ENCODE measurements at regions not wholly inside any gene's neighbourhood (a gene's known extent, or its start where the extent isn't known, plus 50 kb on each side); places are given as distances from the start of the nearest gene placed in this dataset.

GRCh38 chr7:22934473-22935065, 79.4 kb downstream of the HYCC1 start:
- peaks cover 8% of the 10 kb centered on the region for H3K27me3 Mint-ChIP-seq
- H3K27ac Mint-ChIP-seq = no peak overlapping the region
- no peaks in the 10 kb centered on the region for H3K4me1 Mint-ChIP-seq
- no peaks in the 10 kb centered on the region for H3K9me3 Mint-ChIP-seq
- H3K4me3 Mint-ChIP-seq = no peak overlapping the region
- H3K36me3 Mint-ChIP-seq (ENCODE audit: low read depth) = no peaks in the 10 kb centered on the region
- no peak for DNase-seq
- intact Hi-C loops (cut with micrococcal nuclease) = no loop called here

- Mint-ChIP-seq H3K36me3 (ENCODE audit: low read depth) (no peaks in the 10 kb centered on the region), H3K4me3 (no peak overlapping the region), H3K9me3 (no peaks in the 10 kb centered on the region), H3K27me3 (peaks cover 8% of the 10 kb centered on the region), H3K4me1 (no peaks in the 10 kb centered on the region), H3K27ac (no peak overlapping the region)
- intact Hi-C loops (cut with micrococcal nuclease) = no loop called here
- DNase-seq = no peak
Observed at GRCh38 chr7:22934023-22934422, 79.9 kb downstream of the HYCC1 start.

- Mint-ChIP-seq H3K9me3 (no peaks in the 10 kb centered on the region), H3K36me3 (ENCODE audit: low read depth) (no peaks in the 10 kb centered on the region), H3K27me3 (peaks cover 8% of the 10 kb centered on the region), H3K4me3 (no peak overlapping the region), H3K4me1 (no peaks in the 10 kb centered on the region), H3K27ac (no peak overlapping the region)
- intact Hi-C loops (cut with micrococcal nuclease) = no loop called here
- no peak for DNase-seq
Observed at GRCh38 chr7:22932896-22933295, 81.0 kb downstream of the HYCC1 start.

- Mint-ChIP-seq H3K4me1 (no peaks in the 10 kb centered on the region), H3K36me3 (ENCODE audit: low read depth) (no peaks in the 10 kb centered on the region), H3K27me3 (peaks cover 11% of the 10 kb centered on the region), H3K9me3 (no peaks in the 10 kb centered on the region), H3K4me3 (no peak overlapping the region), H3K27ac (no peak overlapping the region)
- DNase-seq = no peak
- intact Hi-C loops (cut with micrococcal nuclease) = no loop called here
Observed at GRCh38 chr7:22931011-22931410, 82.9 kb downstream of the HYCC1 start.

- intact Hi-C loops (cut with micrococcal nuclease) = no loop called here
- H3K4me3 Mint-ChIP-seq = no peak overlapping the region
Observed at GRCh38 chr7:22922307-22922706, 91.6 kb downstream of the HYCC1 start.

GRCh38 chr7:22921386-22922086, 92.4 kb downstream of the HYCC1 start:
- Mint-ChIP-seq H3K27ac (no peak overlapping the region), H3K36me3 (ENCODE audit: low read depth) (peaks cover 2% of the 10 kb centered on the region), H3K4me1 (no peaks in the 10 kb centered on the region), H3K9me3 (peaks cover 3% of the 10 kb centered on the region), H3K27me3 (peaks cover 2% of the 10 kb centered on the region), H3K4me3 (no peak overlapping the region)
- intact Hi-C loops (cut with micrococcal nuclease) = no loop called here
- DNase-seq = no peak

More at GRCh38 chr7:22922307-22922706, 91.6 kb downstream of the HYCC1 start:
- DNase-seq = no peak
- H3K27ac Mint-ChIP-seq = no peak overlapping the region
- H3K27me3 Mint-ChIP-seq = peaks cover 3% of the 10 kb centered on the region
- H3K4me1 Mint-ChIP-seq = no peaks in the 10 kb centered on the region
- peaks cover 2% of the 10 kb centered on the region for H3K36me3 Mint-ChIP-seq (ENCODE audit: low read depth)
- H3K9me3 Mint-ChIP-seq = peaks cover 3% of the 10 kb centered on the region

GRCh38 chr7:22920672-22921071, 93.3 kb downstream of the HYCC1 start:
- H3K27me3 Mint-ChIP-seq = peaks cover 2% of the 10 kb centered on the region
- H3K4me3 Mint-ChIP-seq = no peak overlapping the region
- intact Hi-C loops (cut with micrococcal nuclease) = no loop called here
- H3K27ac Mint-ChIP-seq = no peak overlapping the region
- peaks cover 3% of the 10 kb centered on the region for H3K9me3 Mint-ChIP-seq
- DNase-seq = no peak
- no peaks in the 10 kb centered on the region for H3K4me1 Mint-ChIP-seq
- H3K36me3 Mint-ChIP-seq (ENCODE audit: low read depth) = peaks cover 2% of the 10 kb centered on the region

GRCh38 chr7:22913158-22913557, 90.5 kb upstream of the TOMM7 start:
- Mint-ChIP-seq H3K9me3 (peaks cover 7% of the 10 kb centered on the region), H3K27me3 (no peaks in the 10 kb centered on the region), H3K27ac (no peak overlapping the region), H3K36me3 (ENCODE audit: low read depth) (peaks cover 3% of the 10 kb centered on the region), H3K4me3 (no peak overlapping the region), H3K4me1 (no peaks in the 10 kb centered on the region)
- intact Hi-C loops (cut with micrococcal nuclease) = no loop called here
- no peak for DNase-seq

- Mint-ChIP-seq H3K27me3 (no peaks in the 10 kb centered on the region), H3K27ac (no peak overlapping the region)
- intact Hi-C loops (cut with micrococcal nuclease) = no loop called here
Observed at GRCh38 chr7:22911889-22912288, 89.2 kb upstream of the TOMM7 start.

GRCh38 chr7:22909917-22910316, 87.3 kb upstream of the TOMM7 start:
- DNase-seq = no peak
- no peaks in the 10 kb centered on the region for H3K27me3 Mint-ChIP-seq
- peaks cover 6% of the 10 kb centered on the region for H3K9me3 Mint-ChIP-seq
- peaks cover 3% of the 10 kb centered on the region for H3K36me3 Mint-ChIP-seq (ENCODE audit: low read depth)
- no peaks in the 10 kb centered on the region for H3K4me1 Mint-ChIP-seq
- intact Hi-C loops (cut with micrococcal nuclease) = no loop called here
- no peak overlapping the region for H3K4me3 Mint-ChIP-seq
- H3K27ac Mint-ChIP-seq = no peak overlapping the region

More at GRCh38 chr7:22911889-22912288, 89.2 kb upstream of the TOMM7 start:
- Mint-ChIP-seq H3K36me3 (ENCODE audit: low read depth) (peaks cover 3% of the 10 kb centered on the region), H3K4me3 (no peak overlapping the region), H3K9me3 (peaks cover 7% of the 10 kb centered on the region), H3K4me1 (no peaks in the 10 kb centered on the region)
- no peak for DNase-seq

GRCh38 chr7:22907805-22908204, 85.2 kb upstream of the TOMM7 start:
- no peak overlapping the region for H3K27ac Mint-ChIP-seq
- intact Hi-C loops (cut with micrococcal nuclease) = no loop called here
- no peaks in the 10 kb centered on the region for H3K4me1 Mint-ChIP-seq
- H3K9me3 Mint-ChIP-seq = no peaks in the 10 kb centered on the region
- no peaks in the 10 kb centered on the region for H3K27me3 Mint-ChIP-seq
- DNase-seq = no peak
- no peak overlapping the region for H3K4me3 Mint-ChIP-seq
- H3K36me3 Mint-ChIP-seq (ENCODE audit: low read depth) = no peaks in the 10 kb centered on the region

- Mint-ChIP-seq H3K27me3 (peaks cover 5% of the 10 kb centered on the region), H3K9me3 (no peaks in the 10 kb centered on the region), H3K27ac (no peak overlapping the region), H3K36me3 (ENCODE audit: low read depth) (no peaks in the 10 kb centered on the region), H3K4me3 (no peak overlapping the region), H3K4me1 (peaks cover 8% of the 10 kb centered on the region)
- no peak for DNase-seq
- intact Hi-C loops (cut with micrococcal nuclease) = no loop called here
Observed at GRCh38 chr7:22900784-22901183, 78.1 kb upstream of the TOMM7 start.

- no peak overlapping the region for H3K27ac Mint-ChIP-seq
- H3K36me3 Mint-ChIP-seq (ENCODE audit: low read depth) = no peaks in the 10 kb centered on the region
- no peaks in the 10 kb centered on the region for H3K9me3 Mint-ChIP-seq
- no peak for DNase-seq
- peaks cover 8% of the 10 kb centered on the region for H3K4me1 Mint-ChIP-seq
- H3K27me3 Mint-ChIP-seq = peaks cover 5% of the 10 kb centered on the region
- no peak overlapping the region for H3K4me3 Mint-ChIP-seq
- intact Hi-C loops (cut with micrococcal nuclease) = no loop called here
Observed at GRCh38 chr7:22900101-22900500, 77.5 kb upstream of the TOMM7 start.

GRCh38 chr7:22896917-22897316, 74.3 kb upstream of the TOMM7 start:
- no peak for DNase-seq
- H3K4me1 Mint-ChIP-seq = peaks cover 13% of the 10 kb centered on the region
- no peak overlapping the region for H3K4me3 Mint-ChIP-seq
- no peaks in the 10 kb centered on the region for H3K36me3 Mint-ChIP-seq (ENCODE audit: low read depth)
- peaks cover 8% of the 10 kb centered on the region for H3K27me3 Mint-ChIP-seq
- H3K9me3 Mint-ChIP-seq = peaks cover 8% of the 10 kb centered on the region
- no peak overlapping the region for H3K27ac Mint-ChIP-seq
- intact Hi-C loops (cut with micrococcal nuclease) = no loop called here

GRCh38 chr7:22895828-22896165, 73.1 kb upstream of the TOMM7 start:
- Mint-ChIP-seq H3K27ac (no peak overlapping the region), H3K9me3 (peaks cover 8% of the 10 kb centered on the region), H3K4me3 (no peak overlapping the region), H3K4me1 (peaks cover 13% of the 10 kb centered on the region), H3K27me3 (peaks cover 4% of the 10 kb centered on the region), H3K36me3 (ENCODE audit: low read depth) (no peaks in the 10 kb centered on the region)
- no peak for DNase-seq
- intact Hi-C loops (cut with micrococcal nuclease) = no loop called here
